Thyroid gland (tissue), 4 donors: ENCODE measurements at regions not wholly inside any gene's neighbourhood (a gene's known extent, or its start where the extent isn't known, plus 50 kb on each side); places are given as distances from the start of the nearest gene placed in this dataset.

ENCODE experiments used
- DNase-seq, 2 donors: peaks; one replicate each; pipeline ENCODE4 v3.0.0-alpha.2; 2019
- H3K27ac ChIP-seq, 3 donors: fragments of 200-600 bp; sonication (generic); 1 replicate in 2 of 3; 2 replicates in 1 of 3; pipeline ENCODE4 v1.5.1; 2016 to 2019; ENCODE audit warnings: mild to moderate bottlenecking in 1 of 3, moderate library complexity in 1 of 3
- H3K27me3 ChIP-seq: fragments of 200-600 bp; sonication (generic); one replicate; pipeline ENCODE4 v1.5.1; 2019
- H3K36me3 ChIP-seq, 2 donors: fragments of 200-600 bp; sonication (generic); one replicate each; pipeline ENCODE4 v1.5.1; 2016 to 2019
- H3K4me1 ChIP-seq, 2 donors: fragments of 200-600 bp; sonication (generic); one replicate each; pipeline ENCODE4 v1.5.1; 2017 to 2019
- H3K4me3 ChIP-seq, 3 donors: fragments of 200-600 bp; sonication (generic); replicated peaks in 1 of 3; 1 replicate in 2 of 3; 2 replicates in 1 of 3; pipeline ENCODE4 v1.5.1; 2016; ENCODE audit warnings: mild to moderate bottlenecking in 1 of 3
- H3K9me3 ChIP-seq: fragments of 200-600 bp; sonication (generic); one replicate; pipeline ENCODE4 v1.5.1; 2017
- POLR2A ChIP-seq, 2 donors: fragments of 450-650 bp; IDR thresholded peaks; one replicate each; pipeline ENCODE4 v1.6.1; 2017; ENCODE audit warnings: antibody characterized with exemption in 2 of 2, mild to moderate bottlenecking in 2 of 2, moderate library complexity in 1 of 2
- WGBS, 2 donors: methylation state at CpG; one replicate each; pipeline ENCODE4 v1.1.5; 2017; 5-methylcytosine and 5-hydroxymethylcytosine counted together
- intact Hi-C: fragments of 100-400 bp; cut with DNase I; formaldehyde crosslinking; loops from one replicate; pipeline ENCODE4 v1.15.1; 2023
- TF ChIP-seq, protein P1 (sequence below), 6 experiments: fragments of 200-600 bp in 3 of 6; fragments of 450-650 bp in 3 of 6; sonication (generic) in 3 of 6; IDR thresholded peaks; one replicate each; pipeline ENCODE4 v1.5.1; 2016 to 2019; ENCODE audit warnings: antibody characterized with exemption in 6 of 6, mild to moderate bottlenecking in 2 of 6, inconsistent platforms in 1 of 6, moderate library complexity in 1 of 6

DNA sequence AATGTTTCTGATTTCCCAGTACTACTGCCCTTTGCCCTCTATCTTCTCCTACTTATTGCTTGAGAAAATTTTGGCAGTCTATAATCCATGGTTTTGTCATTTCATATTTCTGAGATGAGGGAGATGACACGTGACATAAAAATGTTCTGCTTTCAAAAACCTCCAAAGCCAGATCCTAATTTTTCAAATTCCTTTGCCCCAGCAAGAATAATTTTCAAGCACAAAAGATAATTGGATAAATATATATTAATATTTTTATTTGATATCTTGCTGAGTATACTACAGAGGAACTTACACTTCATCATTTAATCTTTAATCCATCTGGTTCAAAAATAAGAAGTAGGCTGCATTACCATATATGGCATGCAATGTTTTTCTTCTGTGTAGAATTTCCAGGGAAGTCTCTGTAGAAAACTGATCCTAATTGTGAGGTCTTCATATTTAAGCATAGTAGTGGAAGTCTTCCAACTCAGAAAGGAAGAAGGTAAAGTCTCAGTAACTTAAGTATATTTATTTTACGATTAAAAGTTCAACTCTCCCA, 1738.8 kb downstream of the EFNA5 start:
- H3K27ac ChIP-seq: no peak overlapping the region
- intact Hi-C loops: no loop called here
- no peaks in the 10 kb centered on the region for H3K36me3 ChIP-seq
- H3K4me1 ChIP-seq: no peaks in the 10 kb centered on the region
- no peak overlapping the region for H3K4me3 ChIP-seq
- H3K9me3 ChIP-seq: no peaks in the 10 kb centered on the region
- WGBS, 2 donors: 71 to 89% methylated on average over 2 of the region's 2 CpGs
- H3K27me3 ChIP-seq: no peaks in the 10 kb centered on the region
- TF ChIP-seq, protein P1, sequence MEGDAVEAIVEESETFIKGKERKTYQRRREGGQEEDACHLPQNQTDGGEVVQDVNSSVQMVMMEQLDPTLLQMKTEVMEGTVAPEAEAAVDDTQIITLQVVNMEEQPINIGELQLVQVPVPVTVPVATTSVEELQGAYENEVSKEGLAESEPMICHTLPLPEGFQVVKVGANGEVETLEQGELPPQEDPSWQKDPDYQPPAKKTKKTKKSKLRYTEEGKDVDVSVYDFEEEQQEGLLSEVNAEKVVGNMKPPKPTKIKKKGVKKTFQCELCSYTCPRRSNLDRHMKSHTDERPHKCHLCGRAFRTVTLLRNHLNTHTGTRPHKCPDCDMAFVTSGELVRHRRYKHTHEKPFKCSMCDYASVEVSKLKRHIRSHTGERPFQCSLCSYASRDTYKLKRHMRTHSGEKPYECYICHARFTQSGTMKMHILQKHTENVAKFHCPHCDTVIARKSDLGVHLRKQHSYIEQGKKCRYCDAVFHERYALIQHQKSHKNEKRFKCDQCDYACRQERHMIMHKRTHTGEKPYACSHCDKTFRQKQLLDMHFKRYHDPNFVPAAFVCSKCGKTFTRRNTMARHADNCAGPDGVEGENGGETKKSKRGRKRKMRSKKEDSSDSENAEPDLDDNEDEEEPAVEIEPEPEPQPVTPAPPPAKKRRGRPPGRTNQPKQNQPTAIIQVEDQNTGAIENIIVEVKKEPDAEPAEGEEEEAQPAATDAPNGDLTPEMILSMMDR (IDR thresholded peaks at IDR 0.05): no peak
- no peak for TF ChIP-seq POLR2A (IDR thresholded peaks at IDR 0.05)
- DNase-seq: no peak

GRCh38 chr5:105929858-105930257, 1740.9 kb downstream of the EFNA5 start:
- H3K36me3 ChIP-seq: no peaks in the 10 kb centered on the region
- TF ChIP-seq, protein P1 (IDR thresholded peaks at IDR 0.05): no peak
- no peak for TF ChIP-seq POLR2A (IDR thresholded peaks at IDR 0.05)
- no peaks in the 10 kb centered on the region for H3K4me1 ChIP-seq
- intact Hi-C loops: no loop called here
- DNase-seq: no peak
- no peak overlapping the region for H3K4me3 ChIP-seq
- H3K9me3 ChIP-seq: no peaks in the 10 kb centered on the region
- H3K27me3 ChIP-seq: no peaks in the 10 kb centered on the region
- WGBS, 2 donors: 77 to 79% methylated on average over 1 of the region's 1 CpG
- H3K27ac ChIP-seq: no peak overlapping the region

DNA sequence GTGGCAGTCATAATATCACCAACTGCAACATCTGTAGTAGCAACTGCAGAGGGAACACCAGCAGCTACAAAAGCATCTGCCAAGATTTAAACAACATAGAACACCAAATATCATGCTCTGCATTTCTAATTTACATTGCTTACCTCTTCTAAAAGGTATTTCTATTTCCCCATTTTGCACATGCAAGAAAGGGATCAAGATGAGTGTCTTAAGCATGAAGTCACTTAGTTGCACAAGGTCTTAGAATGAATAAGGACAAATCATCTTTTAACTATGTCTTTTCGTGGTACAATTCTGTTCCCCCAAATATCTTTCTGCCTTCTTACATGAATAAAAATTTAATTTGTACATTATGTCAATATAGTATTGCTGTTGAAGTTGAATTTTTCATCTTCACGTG, 1746.4 kb downstream of the EFNA5 start:
- no peak for DNase-seq
- Histone ChIP-seq H3K36me3 (no peaks in the 10 kb centered on the region), H3K4me1 (no peaks in the 10 kb centered on the region), H3K9me3 (no peaks in the 10 kb centered on the region), H3K27me3 (no peaks in the 10 kb centered on the region), H3K4me3 (no peak overlapping the region), H3K27ac (no peak overlapping the region)
- 78 to 89% methylated on average over 2 of the region's 2 CpGs for WGBS, 2 donors
- no peak for TF ChIP-seq POLR2A (IDR thresholded peaks at IDR 0.05)
- TF ChIP-seq, protein P1 (IDR thresholded peaks at IDR 0.05): no peak
- intact Hi-C loops: no loop called here

DNA sequence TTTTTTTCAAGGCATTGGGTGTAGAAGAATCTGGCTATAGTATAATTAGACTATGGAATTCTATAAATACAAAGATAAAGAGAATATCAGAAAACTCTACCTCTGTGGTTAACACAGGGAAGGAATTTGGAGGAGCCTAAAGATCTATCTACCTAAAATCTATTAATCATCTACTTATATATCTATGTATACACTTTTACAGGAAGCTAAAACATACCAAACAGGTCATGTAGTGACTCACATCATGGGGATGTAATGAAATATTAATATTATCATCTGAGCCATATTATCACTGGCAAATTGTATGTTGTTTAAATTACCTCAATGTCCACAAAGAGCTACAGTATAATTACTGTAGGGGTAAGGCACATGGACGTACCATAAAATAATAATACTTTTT, 1748.2 kb downstream of the EFNA5 start:
- H3K36me3 ChIP-seq: no peaks in the 10 kb centered on the region
- TF ChIP-seq, protein P1 (IDR thresholded peaks at IDR 0.05): no peak
- TF ChIP-seq POLR2A (IDR thresholded peaks at IDR 0.05): no peak
- H3K27me3 ChIP-seq: no peaks in the 10 kb centered on the region
- DNase-seq: no peak
- H3K4me3 ChIP-seq: no peak overlapping the region
- 84 to 85% methylated on average over 1 of the region's 1 CpG for WGBS, 2 donors
- intact Hi-C loops: no loop called here
- no peaks in the 10 kb centered on the region for H3K4me1 ChIP-seq
- H3K9me3 ChIP-seq: no peaks in the 10 kb centered on the region
- no peak overlapping the region for H3K27ac ChIP-seq

DNA sequence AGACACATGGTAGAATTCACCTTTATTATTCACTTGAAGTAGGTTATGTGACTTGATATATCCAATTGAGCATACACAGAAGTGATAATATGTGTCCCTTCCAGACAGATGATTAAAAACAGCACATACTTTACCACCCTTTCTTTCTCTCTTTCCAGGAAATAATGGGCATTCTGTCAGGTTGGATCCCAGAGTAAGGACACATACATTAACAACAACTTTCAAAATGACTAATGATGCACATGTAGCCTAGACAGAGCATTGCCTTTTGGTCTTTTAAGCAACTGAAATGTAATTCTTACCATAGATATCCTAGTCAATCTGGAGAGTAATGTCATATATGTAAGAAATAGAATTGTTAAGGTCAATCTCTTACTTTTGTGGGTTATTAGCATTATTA, 1748.7 kb downstream of the EFNA5 start:
- Histone ChIP-seq H3K36me3 (no peaks in the 10 kb centered on the region), H3K27ac (no peak overlapping the region), H3K27me3 (no peaks in the 10 kb centered on the region), H3K4me3 (no peak overlapping the region), H3K9me3 (no peaks in the 10 kb centered on the region), H3K4me1 (no peaks in the 10 kb centered on the region)
- TF ChIP-seq POLR2A (IDR thresholded peaks at IDR 0.05): no peak
- TF ChIP-seq, protein P1 (IDR thresholded peaks at IDR 0.05): no peak
- intact Hi-C loops: no loop called here
- DNase-seq: no peak
